Calu3 (cell line): ENCODE measurements at regions not wholly inside any gene's neighbourhood (a gene's known extent, or its start where the extent isn't known, plus 50 kb on each side); places are given as distances from the start of the nearest gene placed in this dataset.

Experiments used
- BruUV-seq: library from RNA; stranded (reverse); fragments of 400-500 nt; replicated peaks from 2 replicates; lab custom pipeline; 2021; lab: Mats Ljungman, UMichigan
- CTCF ChIA-PET: fragments of 300-600 bp; sonication (Branson Sonifier 250); formaldehyde crosslinking; loops from one replicate; lab custom pipeline; 2022; ENCODE audit warnings: antibody characterized with exemption; lab: Charles Lee
- DNase-seq: peaks from one replicate; pipeline ENCODE4 v3.0.0; 2022
- H3K27ac Mint-ChIP-seq: one replicate; pipeline ENCODE4 v1.8.0; 2022; ENCODE audit warnings: mixed read lengths; ENCODE audit not compliant: unreplicated experiment
- H3K27me3 Mint-ChIP-seq: one replicate; pipeline ENCODE4 v1.8.0; 2022; ENCODE audit warnings: mixed read lengths; ENCODE audit not compliant: unreplicated experiment
- H3K36me3 Mint-ChIP-seq: one replicate; pipeline ENCODE4 v1.8.0; 2022; ENCODE audit warnings: mild to moderate bottlenecking, moderate library complexity, mixed read lengths; ENCODE audit not compliant: insufficient read depth, unreplicated experiment
- H3K4me1 Mint-ChIP-seq: one replicate; pipeline ENCODE4 v1.8.0; 2022; ENCODE audit warnings: mild to moderate bottlenecking, low read depth, mixed read lengths; ENCODE audit not compliant: unreplicated experiment
- H3K4me3 Mint-ChIP-seq: one replicate; pipeline ENCODE4 v1.8.0; 2022; ENCODE audit warnings: mild to moderate bottlenecking, low read depth, moderate library complexity, mixed read lengths; ENCODE audit not compliant: unreplicated experiment
- H3K9me3 Mint-ChIP-seq: one replicate; pipeline ENCODE4 v1.8.0; 2022; ENCODE audit warnings: low read depth, mixed read lengths; ENCODE audit not compliant: unreplicated experiment
- CTCF ChIP-seq: fragments of 200-600 bp; IDR thresholded peaks from one replicate; pipeline ENCODE4 v1.8.0; 2022; ENCODE audit warnings: antibody characterized with exemption; ENCODE audit not compliant: unreplicated experiment
- intact Hi-C: fragments of 100-400 bp; cut with micrococcal nuclease; formaldehyde crosslinking; loops from one replicate; pipeline ENCODE4 v1.10.0; 2022; ENCODE audit not compliant: unreplicated experiment

GRCh38 chr18:78740876-78741275 lies 238.7 kb upstream of the SALL3 start:
- Mint-ChIP-seq H3K4me1 (no peaks in the 10 kb centered on the region), H3K27me3 (no peaks in the 10 kb centered on the region), H3K27ac (no peak overlapping the region), H3K9me3 (peaks cover 12% of the 10 kb centered on the region), H3K36me3 (no peaks in the 10 kb centered on the region), H3K4me3 (no peak overlapping the region)
- BruUV-seq, result no TSS peak
- CTCF ChIA-PET, result no interaction called here
- TF ChIP-seq CTCF, result no peak
- DNase-seq, result no peak
- intact Hi-C loops, result no loop called here

- intact Hi-C loops, result no loop called here
- Mint-ChIP-seq H3K27ac (no peak overlapping the region), H3K36me3 (no peaks in the 10 kb centered on the region), H3K4me1 (no peaks in the 10 kb centered on the region), H3K27me3 (no peaks in the 10 kb centered on the region), H3K4me3 (no peak overlapping the region), H3K9me3 (peaks cover 10% of the 10 kb centered on the region)
- TF ChIP-seq CTCF, result no peak
- CTCF ChIA-PET, result no interaction called here
- no peak for DNase-seq
- no TSS peak for BruUV-seq
Observed at GRCh38 chr18:78741381-78742217, 238.0 kb upstream of the SALL3 start.

GRCh38 chr18:78742218-78742745 lies 237.3 kb upstream of the SALL3 start:
- BruUV-seq, result no TSS peak

GRCh38 chr18:78743078-78743477 lies 236.5 kb upstream of the SALL3 start:
- H3K9me3 Mint-ChIP-seq, result peaks cover 10% of the 10 kb centered on the region
- CTCF ChIA-PET, result no interaction called here
- H3K4me3 Mint-ChIP-seq, result no peak overlapping the region
- H3K4me1 Mint-ChIP-seq, result no peaks in the 10 kb centered on the region
- BruUV-seq, result no TSS peak
- no peak for DNase-seq
- H3K27ac Mint-ChIP-seq, result no peak overlapping the region
- no peak for TF ChIP-seq CTCF
- H3K27me3 Mint-ChIP-seq, result no peaks in the 10 kb centered on the region
- no peaks in the 10 kb centered on the region for H3K36me3 Mint-ChIP-seq
- intact Hi-C loops, result no loop called here

More at GRCh38 chr18:78742218-78742745, 237.3 kb upstream of the SALL3 start:
- Mint-ChIP-seq H3K9me3 (peaks cover 10% of the 10 kb centered on the region), H3K4me3 (no peak overlapping the region), H3K36me3 (no peaks in the 10 kb centered on the region), H3K4me1 (no peaks in the 10 kb centered on the region), H3K27me3 (no peaks in the 10 kb centered on the region), H3K27ac (no peak overlapping the region)
- TF ChIP-seq CTCF, result no peak
- DNase-seq, result no peak
- CTCF ChIA-PET, result no interaction called here
- intact Hi-C loops, result no loop called here
